Retinal pigment epithelial cell (primary cell): ENCODE measurements at regions not wholly inside any gene's neighbourhood (a gene's known extent, or its start where the extent isn't known, plus 50 kb on each side); places are given as distances from the start of the nearest gene placed in this dataset.
A peak's percentile ranks its signal among the peaks of the same experiment; 100 is the strongest.

Source experiments
- DNase-seq: peaks from one replicate; pipeline ENCODE4 v3.0.0-alpha.2; 2010; ENCODE audit warnings: low read depth
- H3K4me3 ChIP-seq: 2 replicates; pipeline ENCODE4 v1.5.1; 2011; ENCODE audit warnings: mild to moderate bottlenecking, low read length, control low read depth, moderate library complexity
- CTCF ChIP-seq: conservative IDR thresholded peaks from 2 replicates; pipeline ENCODE4 v1.5.1; 2011; ENCODE audit warnings: low read depth, low read length, control low read depth, inconsistent platforms

- H3K4me3 ChIP-seq: no peak overlapping the region
- TF ChIP-seq CTCF: no peak
- peak; percentile 65 for DNase-seq
Measured at GRCh38 chr7:126026421-126027088, 1096.9 kb upstream of the POT1 start.

GRCh38 chr7:126022452-126022851 is 1092.8 kb upstream of the POT1 start:
- no peak for TF ChIP-seq CTCF
- H3K4me3 ChIP-seq: no peak overlapping the region
- no peak for DNase-seq

- no peak for TF ChIP-seq CTCF
- DNase-seq: no peak
Measured at GRCh38 chr7:126016722-126017121, 1087.1 kb upstream of the POT1 start.

GRCh38 chr7:126005064-126005463 is 1075.4 kb upstream of the POT1 start:
- no peak for DNase-seq
- H3K4me3 ChIP-seq: no peak overlapping the region
- no peak for TF ChIP-seq CTCF

More at GRCh38 chr7:126016722-126017121, 1087.1 kb upstream of the POT1 start:
- H3K4me3 ChIP-seq: no peak overlapping the region

GRCh38 chr7:126001349-126001748 is 1071.7 kb upstream of the POT1 start:
- no peak for TF ChIP-seq CTCF
- no peak for DNase-seq
- H3K4me3 ChIP-seq: no peak overlapping the region

- no peak for TF ChIP-seq CTCF
- H3K4me3 ChIP-seq: no peak overlapping the region
- DNase-seq: no peak
Measured at GRCh38 chr7:125984795-125985194, 1055.2 kb upstream of the POT1 start.

GRCh38 chr7:125971656-125972055 is 1042.0 kb upstream of the POT1 start:
- no peak overlapping the region for H3K4me3 ChIP-seq
- DNase-seq: no peak
- TF ChIP-seq CTCF: no peak
